ENCODE measurements at regions not wholly inside any gene's neighbourhood (a gene's known extent, or its start where the extent isn't known, plus 50 kb on each side); places are given as distances from the start of the nearest gene placed in this dataset.

DNA sequence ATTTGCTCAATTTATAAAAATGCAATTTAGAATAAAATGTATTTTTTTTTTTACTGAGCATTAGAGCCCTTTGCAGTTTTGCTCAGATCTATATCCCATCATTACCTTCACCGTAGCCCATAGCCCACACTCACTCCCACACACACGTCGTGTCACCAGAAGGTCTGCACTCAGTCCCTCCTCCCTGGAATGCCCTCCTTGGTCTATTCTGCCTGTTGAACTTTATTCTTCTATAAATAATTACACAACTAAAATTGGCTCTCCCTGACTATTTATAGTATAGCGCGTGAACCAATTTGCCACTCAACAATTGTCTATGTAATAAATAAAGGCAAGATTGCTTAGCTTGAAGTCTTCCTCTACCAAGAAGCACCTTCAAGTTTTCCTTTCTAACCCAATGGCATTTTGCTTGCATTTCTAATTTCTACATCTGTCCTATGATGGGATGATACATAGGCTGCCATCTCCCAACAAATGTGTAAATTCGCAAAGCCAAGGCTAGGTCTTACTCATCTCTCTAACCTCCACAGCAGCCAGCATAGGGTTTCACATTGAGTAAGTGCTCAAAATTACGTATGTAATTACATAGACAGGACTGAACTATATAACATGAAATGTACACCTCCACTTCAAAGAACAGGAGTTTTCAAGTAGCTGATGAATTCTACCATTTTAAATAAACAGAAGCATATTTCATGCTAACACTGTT lies 172.0 kb upstream of the HES1 start (continued):
- TF ChIP-seq, protein P1, sequence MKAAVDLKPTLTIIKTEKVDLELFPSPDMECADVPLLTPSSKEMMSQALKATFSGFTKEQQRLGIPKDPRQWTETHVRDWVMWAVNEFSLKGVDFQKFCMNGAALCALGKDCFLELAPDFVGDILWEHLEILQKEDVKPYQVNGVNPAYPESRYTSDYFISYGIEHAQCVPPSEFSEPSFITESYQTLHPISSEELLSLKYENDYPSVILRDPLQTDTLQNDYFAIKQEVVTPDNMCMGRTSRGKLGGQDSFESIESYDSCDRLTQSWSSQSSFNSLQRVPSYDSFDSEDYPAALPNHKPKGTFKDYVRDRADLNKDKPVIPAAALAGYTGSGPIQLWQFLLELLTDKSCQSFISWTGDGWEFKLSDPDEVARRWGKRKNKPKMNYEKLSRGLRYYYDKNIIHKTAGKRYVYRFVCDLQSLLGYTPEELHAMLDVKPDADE (IDR thresholded peaks at IDR 0.05), result no peak
- TF ChIP-seq, protein P2, sequence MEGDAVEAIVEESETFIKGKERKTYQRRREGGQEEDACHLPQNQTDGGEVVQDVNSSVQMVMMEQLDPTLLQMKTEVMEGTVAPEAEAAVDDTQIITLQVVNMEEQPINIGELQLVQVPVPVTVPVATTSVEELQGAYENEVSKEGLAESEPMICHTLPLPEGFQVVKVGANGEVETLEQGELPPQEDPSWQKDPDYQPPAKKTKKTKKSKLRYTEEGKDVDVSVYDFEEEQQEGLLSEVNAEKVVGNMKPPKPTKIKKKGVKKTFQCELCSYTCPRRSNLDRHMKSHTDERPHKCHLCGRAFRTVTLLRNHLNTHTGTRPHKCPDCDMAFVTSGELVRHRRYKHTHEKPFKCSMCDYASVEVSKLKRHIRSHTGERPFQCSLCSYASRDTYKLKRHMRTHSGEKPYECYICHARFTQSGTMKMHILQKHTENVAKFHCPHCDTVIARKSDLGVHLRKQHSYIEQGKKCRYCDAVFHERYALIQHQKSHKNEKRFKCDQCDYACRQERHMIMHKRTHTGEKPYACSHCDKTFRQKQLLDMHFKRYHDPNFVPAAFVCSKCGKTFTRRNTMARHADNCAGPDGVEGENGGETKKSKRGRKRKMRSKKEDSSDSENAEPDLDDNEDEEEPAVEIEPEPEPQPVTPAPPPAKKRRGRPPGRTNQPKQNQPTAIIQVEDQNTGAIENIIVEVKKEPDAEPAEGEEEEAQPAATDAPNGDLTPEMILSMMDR (conservative IDR thresholded peaks at IDR 0.05; ENCODE audit: low read depth in 2 of 2), result no peak
- TF ChIP-seq EZH2phosphoT487 (IDR thresholded peaks at IDR 0.05; ENCODE audit: unreplicated experiment), result no peak

DNA sequence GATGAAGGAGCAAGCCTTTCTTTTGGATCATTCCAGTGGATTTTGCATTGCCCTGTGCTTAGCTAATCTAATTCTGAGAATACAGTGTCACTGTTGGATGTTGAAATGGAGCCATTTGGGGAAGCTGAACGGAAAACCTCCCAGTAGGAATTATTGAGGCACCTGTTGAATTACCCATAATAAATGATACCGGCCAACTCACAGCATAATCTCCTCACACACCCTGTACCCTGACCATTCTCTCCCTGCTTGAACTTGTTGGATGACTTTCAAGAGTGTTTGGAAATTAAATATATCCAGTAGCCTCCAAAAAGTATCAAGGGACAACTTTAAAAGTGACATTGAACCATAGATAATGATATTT lies 171.4 kb upstream of the HES1 start:
- no peaks in the 10 kb centered on the region for H3K36me3 Mint-ChIP-seq (ENCODE audit: low read depth)
- H2AFZ ChIP-seq, result no peak overlapping the region
- no peaks in the 10 kb centered on the region for H3F3A ChIP-seq (replicated peaks; ENCODE audit: low read depth)
- H3K27me3 Mint-ChIP-seq (ENCODE audit: insufficient read depth, low read depth, poor library complexity), result peaks cover 26% of the 10 kb centered on the region
- no peak overlapping the region for H3K4me2 ChIP-seq
- H3K27ac Mint-ChIP-seq, result no peak overlapping the region
- peaks cover 21% of the 10 kb centered on the region for H3K4me1 Mint-ChIP-seq
- no peak overlapping the region for H3K4me3 ChIP-seq
- H3K9me3 Mint-ChIP-seq, result no peaks in the 10 kb centered on the region; the same call in 2 of the 3 replicates
- H3K27me3 ChIP-seq (ENCODE audit: insufficient read depth), result peaks cover 69% of the 10 kb centered on the region
- ATAC-seq (no peak), DNase-seq (ENCODE audit: low spot score) (no peak)
- no peaks in the 10 kb centered on the region for H3K79me2 ChIP-seq (replicated peaks; ENCODE audit: insufficient read depth)
- no peak overlapping the region for H3K4me3 Mint-ChIP-seq
- H3K4me1 ChIP-seq (ENCODE audit: insufficient read depth), result peaks cover 6% of the 10 kb centered on the region; the same call in 1 of the 2 replicates
- H3K36me3 ChIP-seq (ENCODE audit: insufficient read depth), result no peaks in the 10 kb centered on the region
- no peak overlapping the region for H3K27ac ChIP-seq (ENCODE audit: low read depth)
- H3K9me2 ChIP-seq (ENCODE audit: insufficient read depth), result no peaks in the 10 kb centered on the region
- no peaks in the 10 kb centered on the region for H4K20me1 ChIP-seq (replicated peaks; ENCODE audit: insufficient read depth)
- TF ChIP-seq NANOG (IDR thresholded peaks at IDR 0.05; ENCODE audit: borderline replicate concordance), result no peak
- TF ChIP-seq, protein P3, sequence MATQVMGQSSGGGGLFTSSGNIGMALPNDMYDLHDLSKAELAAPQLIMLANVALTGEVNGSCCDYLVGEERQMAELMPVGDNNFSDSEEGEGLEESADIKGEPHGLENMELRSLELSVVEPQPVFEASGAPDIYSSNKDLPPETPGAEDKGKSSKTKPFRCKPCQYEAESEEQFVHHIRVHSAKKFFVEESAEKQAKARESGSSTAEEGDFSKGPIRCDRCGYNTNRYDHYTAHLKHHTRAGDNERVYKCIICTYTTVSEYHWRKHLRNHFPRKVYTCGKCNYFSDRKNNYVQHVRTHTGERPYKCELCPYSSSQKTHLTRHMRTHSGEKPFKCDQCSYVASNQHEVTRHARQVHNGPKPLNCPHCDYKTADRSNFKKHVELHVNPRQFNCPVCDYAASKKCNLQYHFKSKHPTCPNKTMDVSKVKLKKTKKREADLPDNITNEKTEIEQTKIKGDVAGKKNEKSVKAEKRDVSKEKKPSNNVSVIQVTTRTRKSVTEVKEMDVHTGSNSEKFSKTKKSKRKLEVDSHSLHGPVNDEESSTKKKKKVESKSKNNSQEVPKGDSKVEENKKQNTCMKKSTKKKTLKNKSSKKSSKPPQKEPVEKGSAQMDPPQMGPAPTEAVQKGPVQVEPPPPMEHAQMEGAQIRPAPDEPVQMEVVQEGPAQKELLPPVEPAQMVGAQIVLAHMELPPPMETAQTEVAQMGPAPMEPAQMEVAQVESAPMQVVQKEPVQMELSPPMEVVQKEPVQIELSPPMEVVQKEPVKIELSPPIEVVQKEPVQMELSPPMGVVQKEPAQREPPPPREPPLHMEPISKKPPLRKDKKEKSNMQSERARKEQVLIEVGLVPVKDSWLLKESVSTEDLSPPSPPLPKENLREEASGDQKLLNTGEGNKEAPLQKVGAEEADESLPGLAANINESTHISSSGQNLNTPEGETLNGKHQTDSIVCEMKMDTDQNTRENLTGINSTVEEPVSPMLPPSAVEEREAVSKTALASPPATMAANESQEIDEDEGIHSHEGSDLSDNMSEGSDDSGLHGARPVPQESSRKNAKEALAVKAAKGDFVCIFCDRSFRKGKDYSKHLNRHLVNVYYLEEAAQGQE (IDR thresholded peaks at IDR 0.05; ENCODE audit: unreplicated experiment), result no peak
- TF ChIP-seq CREB1 (CRISPR knock-in tag; IDR thresholded peaks at IDR 0.05; ENCODE audit: low read depth), result no peak
- TF ChIP-seq EZH2 (IDR thresholded peaks at IDR 0.05; ENCODE audit: low read depth, unreplicated experiment), result no peak
- no peak for TF ChIP-seq ZNF114 (CRISPR knock-in tag; IDR thresholded peaks at IDR 0.05)
- TF ChIP-seq, protein P2 (conservative IDR thresholded peaks at IDR 0.05; ENCODE audit: low read depth in 2 of 2), result no peak
- no peak for TF ChIP-seq POLR2AphosphoS5 (IDR thresholded peaks at IDR 0.05; ENCODE audit: low read depth)
